GM12872 (cell line): ENCODE measurements at regions not wholly inside any gene's neighbourhood (a gene's known extent, or its start where the extent isn't known, plus 50 kb on each side); places are given as distances from the start of the nearest gene placed in this dataset.

Experiments used
- TF ChIP-seq, protein P1 (sequence below): IDR thresholded peaks from 3 replicates; pipeline ENCODE4 v1.5.1; 2011; ENCODE audit warnings: low read depth, mild to moderate bottlenecking, low read length, moderate library complexity; ENCODE audit not compliant: insufficient read depth

GRCh38 chr1:79369091-79369490 is 362.6 kb upstream of the ADGRL4 start:
- TF ChIP-seq, protein P1, sequence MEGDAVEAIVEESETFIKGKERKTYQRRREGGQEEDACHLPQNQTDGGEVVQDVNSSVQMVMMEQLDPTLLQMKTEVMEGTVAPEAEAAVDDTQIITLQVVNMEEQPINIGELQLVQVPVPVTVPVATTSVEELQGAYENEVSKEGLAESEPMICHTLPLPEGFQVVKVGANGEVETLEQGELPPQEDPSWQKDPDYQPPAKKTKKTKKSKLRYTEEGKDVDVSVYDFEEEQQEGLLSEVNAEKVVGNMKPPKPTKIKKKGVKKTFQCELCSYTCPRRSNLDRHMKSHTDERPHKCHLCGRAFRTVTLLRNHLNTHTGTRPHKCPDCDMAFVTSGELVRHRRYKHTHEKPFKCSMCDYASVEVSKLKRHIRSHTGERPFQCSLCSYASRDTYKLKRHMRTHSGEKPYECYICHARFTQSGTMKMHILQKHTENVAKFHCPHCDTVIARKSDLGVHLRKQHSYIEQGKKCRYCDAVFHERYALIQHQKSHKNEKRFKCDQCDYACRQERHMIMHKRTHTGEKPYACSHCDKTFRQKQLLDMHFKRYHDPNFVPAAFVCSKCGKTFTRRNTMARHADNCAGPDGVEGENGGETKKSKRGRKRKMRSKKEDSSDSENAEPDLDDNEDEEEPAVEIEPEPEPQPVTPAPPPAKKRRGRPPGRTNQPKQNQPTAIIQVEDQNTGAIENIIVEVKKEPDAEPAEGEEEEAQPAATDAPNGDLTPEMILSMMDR, result no peak

- TF ChIP-seq, protein P1, result no peak
Observed at GRCh38 chr1:79364896-79365295, 358.4 kb upstream of the ADGRL4 start.

GRCh38 chr1:79363430-79363829 is 356.9 kb upstream of the ADGRL4 start:
- TF ChIP-seq, protein P1, result no peak

- TF ChIP-seq, protein P1, result no peak
Observed at GRCh38 chr1:79362470-79362869, 355.9 kb upstream of the ADGRL4 start.

- TF ChIP-seq, protein P1, result no peak
Observed at GRCh38 chr1:79355090-79355489, 348.6 kb upstream of the ADGRL4 start.

DNA sequence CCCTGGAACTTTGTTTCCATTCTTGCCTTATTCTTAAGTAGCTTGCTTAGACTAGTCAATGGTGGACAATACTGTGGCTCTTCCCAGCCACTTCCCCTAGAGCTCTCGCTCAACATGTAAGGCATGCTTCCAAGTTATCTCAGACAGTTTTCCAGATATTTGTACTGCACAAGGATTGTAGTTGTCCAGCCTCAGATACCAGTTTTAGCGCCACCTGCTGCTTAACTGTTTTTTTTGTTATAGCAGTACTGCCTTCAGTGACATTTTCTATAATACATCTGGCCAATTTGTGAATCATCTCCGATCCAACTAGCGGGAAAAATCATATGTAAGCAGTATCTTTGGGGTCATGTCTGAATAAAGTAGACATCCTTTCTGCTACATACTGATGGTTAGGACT is 346.7 kb upstream of the ADGRL4 start:
- TF ChIP-seq, protein P1, result peak; percentile 54

- TF ChIP-seq, protein P1, result no peak
Observed at GRCh38 chr1:79326875-79327274, 320.3 kb upstream of the ADGRL4 start.

GRCh38 chr1:79325705-79326104 is 319.2 kb upstream of the ADGRL4 start:
- TF ChIP-seq, protein P1, result no peak
